Superior temporal gyrus (tissue), 1 donor: ENCODE measurements at regions not wholly inside any gene's neighbourhood (a gene's known extent, or its start where the extent isn't known, plus 50 kb on each side); places are given as distances from the start of the nearest gene placed in this dataset.
A peak's percentile ranks its signal among the peaks of the same experiment; 100 is the strongest.
"Not testable (repeated sequence)": the region's sequence is repeated elsewhere in the genome, so short reads cannot be mapped to it uniquely, and the experiment has no call there.

Source experiments
- DNase-seq: peaks from one replicate; pipeline ENCODE4 v3.0.0-alpha.2; 2016; ENCODE audit errors: extremely low spot score

DNA sequence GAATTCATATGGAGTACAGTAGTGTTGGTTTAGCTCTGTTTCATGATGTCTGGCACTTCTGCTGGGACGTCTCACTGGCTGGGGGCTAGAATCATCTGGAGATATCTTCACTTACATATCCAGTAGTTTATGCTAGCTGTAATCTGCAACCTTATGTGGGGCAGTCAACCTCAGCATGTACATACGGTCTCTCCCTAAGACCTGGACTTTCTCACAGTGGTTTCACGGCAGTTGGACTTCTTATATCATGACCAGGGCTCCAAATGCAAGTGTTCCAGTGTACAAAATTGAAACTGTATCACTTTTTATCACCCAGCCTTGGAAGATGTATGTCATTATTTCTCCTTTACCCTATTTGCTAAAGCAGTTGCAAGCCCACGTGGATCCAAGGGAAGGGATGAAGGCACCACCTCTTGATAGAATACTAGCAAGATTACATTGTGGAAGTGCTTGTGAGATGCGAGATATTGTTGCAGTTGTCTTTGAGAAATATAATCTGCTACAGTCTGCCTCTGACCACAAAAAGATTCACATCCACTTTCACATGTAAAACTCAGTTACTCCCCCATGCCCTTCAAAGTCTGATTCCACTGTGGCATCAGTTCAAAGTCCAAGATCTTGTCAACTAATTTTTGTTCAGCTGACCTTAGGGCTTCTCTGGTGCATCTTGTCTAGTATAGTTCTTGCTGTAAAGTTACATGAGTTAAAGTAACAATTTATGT, 316.6 kb upstream of the NCAM1 start:
- DNase-seq, result no peak

- no peak for DNase-seq
Observed at GRCh38 chr11:112649856-112650255, 311.4 kb upstream of the NCAM1 start.

- DNase-seq, result no peak
Observed at GRCh38 chr11:112650527-112650926, 310.7 kb upstream of the NCAM1 start.

- DNase-seq, result no peak
Observed at GRCh38 chr11:112651386-112651785, 309.8 kb upstream of the NCAM1 start.

DNA sequence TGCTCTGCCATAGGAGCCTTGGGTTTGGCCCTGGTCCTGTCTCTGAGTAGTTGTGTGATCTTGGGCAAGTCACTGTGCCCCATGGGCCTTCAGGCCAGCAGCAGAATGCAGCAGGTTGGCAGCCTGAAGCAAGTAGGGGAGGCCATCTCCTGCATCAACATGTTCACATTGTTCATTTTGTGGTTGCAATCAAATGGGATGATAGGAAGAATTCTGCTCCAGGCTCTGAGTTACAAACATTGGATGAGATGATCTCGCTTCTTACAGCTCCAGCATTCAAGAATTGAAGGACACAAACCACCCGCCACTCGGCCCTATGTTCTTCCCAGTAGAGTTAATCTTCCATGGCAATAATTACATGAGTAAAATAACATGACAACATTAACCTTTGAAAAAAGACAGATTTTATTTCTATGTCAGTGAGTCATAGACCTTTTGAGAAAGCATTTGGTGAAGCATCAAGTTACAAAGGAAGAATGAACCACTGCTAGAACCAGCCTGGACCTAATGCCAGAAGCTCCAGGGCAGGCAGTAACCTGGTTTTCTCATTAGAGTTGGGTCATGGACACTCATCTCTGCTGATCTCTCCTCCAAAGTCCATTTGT, 308.3 kb upstream of the NCAM1 start:
- no peak for DNase-seq

GRCh38 chr11:112655371-112655770, 305.8 kb upstream of the NCAM1 start:
- DNase-seq, result peak; percentile 91

GRCh38 chr11:112656772-112657428, 304.3 kb upstream of the NCAM1 start:
- peak; percentile 70 for DNase-seq

DNA sequence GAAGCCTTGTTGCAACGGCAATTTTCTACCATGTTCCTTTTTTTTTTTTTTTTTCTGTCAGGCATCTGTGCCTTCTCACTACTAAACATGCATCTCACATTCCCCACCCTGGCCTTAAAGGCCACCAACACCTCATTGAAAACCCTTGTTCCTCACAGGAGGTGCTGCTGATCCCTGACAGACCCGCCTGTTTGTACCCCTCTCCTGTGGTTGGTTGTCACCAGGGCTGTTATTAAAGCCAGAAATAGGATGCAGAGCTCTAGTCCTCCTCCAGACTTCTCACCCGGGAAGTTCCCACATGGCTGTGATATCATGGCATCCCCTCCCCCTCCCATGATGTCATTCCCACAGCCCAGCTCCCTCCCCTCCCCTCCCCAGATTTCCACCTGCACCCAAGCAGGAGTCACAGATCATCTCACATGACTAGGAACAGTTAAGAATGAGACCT, 302.8 kb upstream of the NCAM1 start:
- peak; percentile 16 for DNase-seq

DNA sequence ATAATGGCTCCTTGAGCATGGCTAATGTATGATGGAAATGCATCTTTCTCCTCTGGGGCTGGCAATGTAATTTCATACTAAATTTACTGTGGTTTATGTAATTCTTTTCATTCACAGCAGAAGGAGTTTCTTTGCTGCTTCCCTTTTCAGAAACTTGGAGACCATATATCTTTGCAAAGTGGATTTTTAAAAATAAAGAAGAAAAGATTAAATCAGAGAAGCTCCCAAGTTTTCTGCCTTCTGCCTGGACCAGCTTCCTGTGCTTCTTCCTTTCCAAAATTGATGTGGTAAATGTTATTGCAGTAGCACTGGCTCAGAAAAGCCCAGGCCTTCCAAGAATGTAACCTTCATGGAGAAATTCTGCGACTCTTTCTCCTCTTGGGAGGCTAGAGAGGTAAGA, 300.1 kb upstream of the NCAM1 start:
- DNase-seq, result no peak

- DNase-seq, result peak; percentile 8
Observed at GRCh38 chr11:112661571-112661970, 299.6 kb upstream of the NCAM1 start.

GRCh38 chr11:112662554-112662953, 298.7 kb upstream of the NCAM1 start:
- no peak for DNase-seq

GRCh38 chr11:112663947-112664634, 297.1 kb upstream of the NCAM1 start:
- peak; percentile 8 for DNase-seq

GRCh38 chr11:112665291-112665690, 295.9 kb upstream of the NCAM1 start:
- DNase-seq, result peak; percentile 70

GRCh38 chr11:112666253-112666652, 295.0 kb upstream of the NCAM1 start:
- no peak for DNase-seq

DNA sequence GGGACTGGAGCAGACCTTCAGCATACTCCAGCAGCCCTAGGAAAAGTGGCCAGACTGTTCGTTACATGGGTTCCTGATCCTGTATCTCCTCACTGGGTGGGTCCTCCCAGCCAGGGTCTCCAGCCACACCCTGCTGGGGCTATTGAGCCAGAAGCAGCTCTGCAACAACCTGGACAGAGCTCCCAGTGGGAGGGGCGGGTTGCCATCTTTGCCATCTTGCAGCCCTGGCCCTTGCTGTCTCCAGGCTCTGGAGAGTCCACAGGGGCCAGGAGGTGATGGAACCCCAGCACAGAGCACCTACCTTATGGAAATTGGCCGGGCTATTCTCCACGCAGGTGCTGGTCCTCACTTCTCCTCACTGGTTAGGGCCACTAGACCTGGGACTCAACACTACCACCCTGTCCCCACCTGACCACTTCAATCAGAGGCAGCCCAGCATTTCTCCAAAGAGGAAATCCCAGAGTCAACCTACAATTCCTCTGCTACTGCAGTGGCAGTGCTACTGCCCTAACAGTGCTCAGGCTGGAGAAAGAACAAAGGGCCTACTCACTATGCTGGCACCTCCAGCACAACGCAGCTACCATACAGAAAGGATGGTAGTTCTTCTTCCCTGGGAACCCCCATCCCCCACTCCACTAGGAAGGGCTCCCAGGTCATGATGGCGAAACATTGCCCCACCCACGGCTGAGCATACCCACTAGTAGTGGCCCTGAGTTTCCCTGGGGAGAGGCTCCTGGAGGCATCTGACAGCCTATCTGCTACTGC, 290.2 kb upstream of the NCAM1 start:
- DNase-seq, result no peak

DNA sequence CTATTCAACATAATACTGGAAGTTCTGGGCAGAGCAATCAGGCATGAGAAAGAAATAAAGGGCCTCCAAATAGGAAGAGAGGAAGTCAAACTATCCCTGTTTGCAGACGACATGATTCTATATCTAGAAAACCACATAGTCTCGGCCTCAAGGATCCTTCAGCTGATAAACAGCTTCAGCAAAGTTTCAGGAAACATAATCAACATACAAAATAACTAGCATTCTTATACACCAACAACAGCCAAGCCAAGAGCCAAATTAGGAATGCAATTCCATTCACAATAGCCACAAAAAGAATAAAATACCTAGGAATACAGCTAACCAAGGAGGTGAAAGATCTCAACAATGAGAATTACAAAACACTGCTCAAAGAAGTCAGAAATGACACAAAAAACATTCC, 287.8 kb upstream of the NCAM1 start:
- DNase-seq, result not testable (repeated sequence)

DNA sequence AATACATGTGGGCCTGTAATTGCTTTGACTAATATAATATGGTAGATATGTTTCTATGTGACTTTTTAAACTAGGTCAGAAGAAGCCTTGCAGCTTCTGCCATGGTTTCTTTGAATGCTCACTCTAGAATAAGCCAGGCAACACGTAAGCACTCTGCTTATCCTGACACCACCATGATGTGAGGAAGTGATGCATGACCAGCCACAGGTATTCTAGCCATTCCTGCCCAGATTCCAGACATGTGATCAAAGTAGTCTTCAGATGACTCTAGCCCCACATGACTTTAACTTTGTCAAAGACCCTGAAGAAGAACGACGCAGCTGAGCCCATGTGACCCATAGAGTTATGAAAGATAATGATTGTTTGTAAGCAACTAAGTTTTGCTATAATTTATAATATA, 276.1 kb upstream of the NCAM1 start:
- no peak for DNase-seq

GRCh38 chr11:112689851-112690250, 271.4 kb upstream of the NCAM1 start:
- DNase-seq, result no peak

- no peak for DNase-seq
Observed at GRCh38 chr11:112693781-112694180, 267.4 kb upstream of the NCAM1 start.

GRCh38 chr11:112694245-112694644, 267.0 kb upstream of the NCAM1 start:
- no peak for DNase-seq

GRCh38 chr11:112694813-112695212, 266.4 kb upstream of the NCAM1 start:
- DNase-seq, result no peak
